Common myeloid progenitor, CD34-positive (primary cell): ENCODE measurements at regions not wholly inside any gene's neighbourhood (a gene's known extent, or its start where the extent isn't known, plus 50 kb on each side); places are given as distances from the start of the nearest gene placed in this dataset.

Experiments
- CTCF ChIA-PET: fragments of 350-600 bp; sonication (Branson Sonifier 250); formaldehyde crosslinking; loops from one replicate; lab custom pipeline; 2021; ENCODE audit warnings: antibody characterized with exemption; lab: Charles Lee
- POLR2A ChIA-PET: fragments of 350-600 bp; sonication (Branson Sonifier 250); formaldehyde crosslinking; loops from one replicate; lab custom pipeline; 2021; ENCODE audit warnings: antibody characterized with exemption; lab: Charles Lee
- DNase-seq, 3 donors: peaks; one replicate each; pipeline versions ENCODE4 v3.0.0 to v3.0.0-alpha.2; 2013
- H3K27ac ChIP-seq, 2 experiments: 1 replicate in 1 of 2; 2 replicates in 1 of 2; pipeline ENCODE4 v1.7.0; 2013; ENCODE audit warnings: inconsistent platforms in 2 of 2, low read length in 2 of 2, mild to moderate bottlenecking in 2 of 2, low read depth in 1 of 2, moderate library complexity in 1 of 2; ENCODE audit not compliant: severe bottlenecking in 2 of 2, insufficient read depth in 1 of 2, poor library complexity in 1 of 2
- H3K27me3 ChIP-seq, 5 experiments: replicated peaks in 2 of 5; 1 replicate in 3 of 5; 2 replicates in 2 of 5; pipeline versions ENCODE4 v1.6.1 to v1.7.0; 2013; ENCODE audit warnings: low read length in 4 of 5, mild to moderate bottlenecking in 2 of 5, moderate library complexity in 2 of 5, inconsistent platforms in 1 of 5; ENCODE audit not compliant: insufficient read depth in 5 of 5, control insufficient read depth in 4 of 5
- H3K36me3 ChIP-seq, 4 experiments: 1 replicate in 2 of 4; 2 replicates in 2 of 4; pipeline versions ENCODE4 v1.6.1 to v1.7.0; 2013; ENCODE audit warnings: low read length in 3 of 4, control low read depth in 1 of 4, mild to moderate bottlenecking in 1 of 4; ENCODE audit not compliant: control insufficient read depth in 4 of 4, insufficient read depth in 4 of 4
- H3K4me1 ChIP-seq, 4 experiments: 1 replicate in 3 of 4; 2 replicates in 1 of 4; pipeline versions ENCODE4 v1.6.1 to v1.7.1; 2013; ENCODE audit warnings: low read length in 3 of 4, mild to moderate bottlenecking in 3 of 4, control low read depth in 1 of 4, inconsistent platforms in 1 of 4, moderate library complexity in 1 of 4; ENCODE audit not compliant: control insufficient read depth in 4 of 4, insufficient read depth in 4 of 4; ENCODE audit errors: control extremely low read depth in 1 of 4
- H3K4me3 ChIP-seq, 7 experiments: 1 replicate in 4 of 7; 2 replicates in 3 of 7; pipeline versions ENCODE4 v1.5.1 to v1.7.0; 2013; ENCODE audit warnings: mild to moderate bottlenecking in 7 of 7, low read length in 6 of 7, moderate library complexity in 6 of 7, inconsistent platforms in 2 of 7, low read depth in 2 of 7, control low read depth in 1 of 7; ENCODE audit not compliant: insufficient read depth in 4 of 7, control insufficient read depth in 1 of 7; ENCODE audit errors: extremely low read depth in 1 of 7
- H3K9me3 ChIP-seq, 5 experiments: 1 replicate in 4 of 5; 2 replicates in 1 of 5; pipeline versions ENCODE4 v1.6.1 to v1.7.1; 2013; ENCODE audit warnings: low read length in 4 of 5, mild to moderate bottlenecking in 2 of 5, inconsistent platforms in 1 of 5, low read depth in 1 of 5, moderate library complexity in 1 of 5; ENCODE audit not compliant: control insufficient read depth in 4 of 5, insufficient read depth in 2 of 5; ENCODE audit errors: control extremely low read depth in 1 of 5
- WGBS: methylation state at CpG from one replicate; pipeline ENCODE4 v1.1.5; 2013; ENCODE audit not compliant: insufficient coverage; 5-methylcytosine and 5-hydroxymethylcytosine counted together

GRCh38 chr6:118761645-118762044 lies 110.3 kb upstream of the CEP85L start:
- peak; percentile 78 to 93 (median 90) for DNase-seq
- Histone ChIP-seq H3K27ac (peak overlapping the region in 1 of 2 experiments; percentile 27), H3K9me3 (no peaks in the 10 kb centered on the region), H3K36me3 (no peaks in the 10 kb centered on the region), H3K27me3 (no peaks in the 10 kb centered on the region), H3K4me1 (peaks cover 2 to 39% (median 13%) of the 10 kb centered on the region in 4 experiments), H3K4me3 (no peak overlapping the region)
- no CpG with 5 or more reads among the region's 1 CpG for WGBS
- ChIA-PET POLR2A (no interaction called here), CTCF (no interaction called here)

GRCh38 chr6:118758946-118759345 lies 107.6 kb upstream of the CEP85L start:
- Histone ChIP-seq H3K4me3 (no peak overlapping the region), H3K27ac (no peak overlapping the region)

DNA sequence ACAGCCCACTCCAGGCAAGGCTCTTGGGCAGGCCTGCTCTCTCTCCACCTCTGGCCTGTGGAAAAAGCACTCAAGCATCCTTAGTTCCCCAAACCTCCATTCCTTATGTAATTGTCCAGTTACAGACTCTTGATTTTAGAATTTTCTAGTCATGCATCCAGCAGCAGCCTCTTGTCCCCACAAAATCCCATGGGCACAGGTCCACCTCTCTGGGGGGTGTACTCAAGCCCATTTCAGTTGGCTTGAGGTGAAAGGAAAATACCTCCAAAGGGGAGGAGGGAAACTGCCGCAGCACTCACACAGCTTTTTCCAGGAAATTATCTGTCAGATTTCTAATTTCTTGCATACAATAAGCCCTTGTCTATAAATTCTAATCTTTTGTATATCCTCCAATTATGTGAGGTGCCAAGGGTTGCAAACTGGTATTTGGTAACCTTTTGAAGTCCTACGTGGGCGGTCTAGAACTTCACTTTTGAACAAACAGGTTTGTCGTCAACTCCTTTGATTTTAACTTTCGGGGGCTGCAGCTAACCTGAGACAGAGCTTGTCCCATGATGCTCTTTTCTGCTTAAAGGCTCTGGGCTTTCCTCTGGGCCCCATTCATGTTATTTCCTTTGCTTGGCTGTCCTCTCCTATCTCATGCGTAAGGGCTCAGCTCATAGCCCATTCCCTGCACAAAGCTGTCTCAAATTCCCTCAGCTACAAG lies 104.7 kb upstream of the CEP85L start:
- WGBS, result 97% methylated on average over 5 of the region's 6 CpGs
- Histone ChIP-seq H3K9me3 (no peaks in the 10 kb centered on the region), H3K4me1 (peaks cover 0 to 17% (median under 1%) of the 10 kb centered on the region in 4 experiments), H3K27me3 (no peaks in the 10 kb centered on the region), H3K4me3 (no peak overlapping the region), H3K36me3 (no peaks in the 10 kb centered on the region), H3K27ac (no peak overlapping the region)
- ChIA-PET CTCF (interaction anchor here (1.3 to 1.5 kb wide), 2 partner anchors 12 to 18 kb away, joined by 4 to 5 read pairs; no protein-coding TSS in a partner anchor), POLR2A (no interaction called here)
- DNase-seq, result no peak

More at GRCh38 chr6:118758946-118759345, 107.6 kb upstream of the CEP85L start:
- CTCF ChIA-PET, result no interaction called here
- no peaks in the 10 kb centered on the region for H3K36me3 ChIP-seq
- H3K27me3 ChIP-seq, result no peaks in the 10 kb centered on the region
- no peak for DNase-seq
- peaks cover 2 to 27% (median 9%) of the 10 kb centered on the region in 4 experiments for H3K4me1 ChIP-seq
- no peaks in the 10 kb centered on the region for H3K9me3 ChIP-seq
- POLR2A ChIA-PET, result no interaction called here

DNA sequence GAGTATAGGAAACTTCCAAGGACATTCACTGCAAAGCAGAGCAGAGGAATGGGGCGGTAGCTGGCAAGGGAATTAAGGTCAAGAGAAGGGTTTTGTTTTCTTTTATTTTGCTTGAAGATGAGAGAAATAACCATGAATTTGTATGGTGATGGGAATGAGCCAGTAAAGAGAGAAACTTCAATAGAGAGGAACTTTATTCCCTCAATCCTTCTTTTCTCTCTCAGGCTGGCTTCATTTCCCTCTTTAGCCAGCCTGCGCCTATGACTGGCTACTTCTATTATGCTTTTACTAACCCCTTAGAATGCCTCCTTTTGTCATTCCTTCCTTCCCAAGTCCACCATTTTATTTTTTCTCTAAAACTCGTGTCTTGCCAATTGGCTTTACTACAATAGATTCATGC lies 101.4 kb upstream of the CEP85L start:
- Histone ChIP-seq H3K27ac (no peak overlapping the region), H3K4me1 (peaks cover 7 to 21% (median 11%) of the 10 kb centered on the region in 4 experiments), H3K9me3 (no peaks in the 10 kb centered on the region), H3K27me3 (no peaks in the 10 kb centered on the region), H3K36me3 (no peaks in the 10 kb centered on the region), H3K4me3 (no peak overlapping the region)
- DNase-seq, result no peak
- WGBS, result 100% methylated on average over 3 of the region's 3 CpGs
- ChIA-PET CTCF (no interaction called here), POLR2A (no interaction called here)

GRCh38 chr6:118751072-118751471 lies 99.7 kb upstream of the CEP85L start:
- H3K4me3 ChIP-seq, result no peak overlapping the region
- no peaks in the 10 kb centered on the region for H3K36me3 ChIP-seq
- no peak for DNase-seq
- ChIA-PET POLR2A (no interaction called here), CTCF (interaction anchor here (1.0 kb wide), 1 partner anchor 9 kb away, joined by 4 read pairs; no protein-coding TSS in a partner anchor)
- 100% methylated on average over 2 of the region's 3 CpGs for WGBS
- H3K9me3 ChIP-seq, result no peaks in the 10 kb centered on the region
- no peak overlapping the region for H3K27ac ChIP-seq
- H3K27me3 ChIP-seq, result no peaks in the 10 kb centered on the region
- H3K4me1 ChIP-seq, result peaks cover 14 to 38% (median 22%) of the 10 kb centered on the region in 4 experiments

DNA sequence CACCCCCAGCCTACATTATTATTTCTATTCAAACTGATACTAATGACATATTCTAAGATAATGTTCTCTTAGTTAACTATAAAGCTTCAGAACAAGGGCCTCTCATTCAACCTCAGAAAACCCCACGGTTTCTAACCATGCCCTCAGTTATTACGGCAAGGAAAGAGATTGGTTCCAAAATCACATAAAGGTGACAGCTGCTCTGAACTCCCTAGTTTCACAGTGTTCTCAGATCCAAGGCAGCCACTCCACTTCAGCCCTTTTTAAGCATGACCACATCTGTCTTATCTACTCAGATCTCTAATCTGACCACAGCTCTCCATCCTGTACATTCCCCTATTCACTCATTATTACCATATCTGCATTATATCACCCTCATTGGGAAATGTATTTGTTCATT lies 98.8 kb upstream of the CEP85L start:
- Histone ChIP-seq H3K27ac (no peak overlapping the region), H3K36me3 (no peaks in the 10 kb centered on the region), H3K27me3 (no peaks in the 10 kb centered on the region), H3K4me3 (no peak overlapping the region), H3K9me3 (no peaks in the 10 kb centered on the region), H3K4me1 (peaks cover 14 to 47% (median 25%) of the 10 kb centered on the region in 4 experiments)
- CTCF ChIA-PET, result interaction anchor here (1.0 to 1.2 kb wide), 3 partner anchors 10 to 43 kb away, joined by 3 to 4 read pairs (median 3); no protein-coding TSS in a partner anchor
- POLR2A ChIA-PET, result no interaction called here
- DNase-seq, result peak in 2 of 3 donors; percentile 34 to 58
- WGBS, result 68% methylated on average over 2 of the region's 2 CpGs

GRCh38 chr6:118748311-118749062 lies 97.1 kb upstream of the CEP85L start:
- H3K27ac ChIP-seq, result no peak overlapping the region
- peak in 2 of 3 donors; percentile 45 to 63 for DNase-seq
- H3K4me1 ChIP-seq, result peaks cover 14 to 51% (median 25%) of the 10 kb centered on the region in 4 experiments
- H3K4me3 ChIP-seq, result peak overlapping the region in 1 of 7 experiments; percentile 33
- 99% methylated on average over 8 of the region's 9 CpGs for WGBS
- H3K9me3 ChIP-seq, result no peaks in the 10 kb centered on the region
- no peaks in the 10 kb centered on the region for H3K36me3 ChIP-seq
- ChIA-PET CTCF (interaction anchor here (1.3 kb wide), 1 partner anchor 10 kb away, joined by 4 read pairs; no protein-coding TSS in a partner anchor), POLR2A (no interaction called here)
- no peaks in the 10 kb centered on the region for H3K27me3 ChIP-seq
